CD4-positive, alpha-beta T cell treated with Interleukin-15 for 1 hour (primary cell): ENCODE measurements at regions not wholly inside any gene's neighbourhood (a gene's known extent, or its start where the extent isn't known, plus 50 kb on each side); places are given as distances from the start of the nearest gene placed in this dataset.

Source experiments
- DNase-seq: peaks from one replicate; pipeline ENCODE4 v3.0.0-alpha.2; 2020

- no peak for DNase-seq
Measured at GRCh38 chr6:163937071-163937470, 522.6 kb downstream of the QKI start.

GRCh38 chr6:163935158-163935762 lies 520.7 kb downstream of the QKI start:
- DNase-seq, result no peak

- no peak for DNase-seq
Measured at GRCh38 chr6:163930012-163930411, 515.5 kb downstream of the QKI start.

GRCh38 chr6:163929538-163929937 lies 515.0 kb downstream of the QKI start:
- no peak for DNase-seq

- no peak for DNase-seq
Measured at GRCh38 chr6:163926642-163927041, 512.1 kb downstream of the QKI start.

GRCh38 chr6:163925839-163926238 lies 511.3 kb downstream of the QKI start:
- no peak for DNase-seq

- no peak for DNase-seq
Measured at GRCh38 chr6:163923658-163924411, 509.3 kb downstream of the QKI start.

- DNase-seq, result no peak
Measured at GRCh38 chr6:163922562-163922961, 508.0 kb downstream of the QKI start.

GRCh38 chr6:163919652-163920051 lies 505.1 kb downstream of the QKI start:
- no peak for DNase-seq

- no peak for DNase-seq
Measured at GRCh38 chr6:163916315-163917081, 502.0 kb downstream of the QKI start.

- DNase-seq, result no peak
Measured at GRCh38 chr6:163915131-163915530, 500.6 kb downstream of the QKI start.

GRCh38 chr6:163913045-163913444 lies 498.5 kb downstream of the QKI start:
- DNase-seq, result no peak

- no peak for DNase-seq
Measured at GRCh38 chr6:163906006-163906710, 491.6 kb downstream of the QKI start.

GRCh38 chr6:163904186-163904585 lies 489.7 kb downstream of the QKI start:
- no peak for DNase-seq

- DNase-seq, result no peak
Measured at GRCh38 chr6:163903541-163903940, 489.0 kb downstream of the QKI start.

GRCh38 chr6:163902993-163903392 lies 488.5 kb downstream of the QKI start:
- no peak for DNase-seq

GRCh38 chr6:163901681-163902080 lies 487.2 kb downstream of the QKI start:
- no peak for DNase-seq

- DNase-seq, result no peak
Measured at GRCh38 chr6:163900570-163900969, 486.1 kb downstream of the QKI start.

- DNase-seq, result no peak
Measured at GRCh38 chr6:163897669-163898068, 483.2 kb downstream of the QKI start.

GRCh38 chr6:163897030-163897429 lies 482.5 kb downstream of the QKI start:
- no peak for DNase-seq

GRCh38 chr6:163895162-163895561 lies 480.6 kb downstream of the QKI start:
- no peak for DNase-seq

GRCh38 chr6:163893609-163894189 lies 479.2 kb downstream of the QKI start:
- DNase-seq, result no peak
